ENCODE measurements at regions not wholly inside any gene's neighbourhood (a gene's known extent, or its start where the extent isn't known, plus 50 kb on each side); places are given as distances from the start of the nearest gene placed in this dataset.
"Not testable (repeated sequence)": the region's sequence is repeated elsewhere in the genome, so short reads cannot be mapped to it uniquely, and the experiment has no call there.

GRCh38 chr12:118528625-118529024 is 152.3 kb downstream of the SUDS3 start:
- no peak overlapping the region for H3K27ac ChIP-seq (ENCODE audit: low read depth, low read length)
- H3K27me3 ChIP-seq (ENCODE audit: control insufficient read depth in 5 of 5, insufficient read depth in 4 of 5, low read length in 5 of 5) = no peaks in the 10 kb centered on the region
- H3K9me3 ChIP-seq (ENCODE audit: control insufficient read depth in 5 of 5, low read length in 5 of 5) = no peaks in the 10 kb centered on the region
- no peak overlapping the region for H3K9ac ChIP-seq (ENCODE audit: low read length in 5 of 5)
- H3K4me3 ChIP-seq (ENCODE audit: low read depth in 1 of 5, low read length in 5 of 5) = no peak overlapping the region
- peaks cover 0 to 7% (median 0%) of the 10 kb centered on the region in 5 donors for H3K4me1 ChIP-seq (ENCODE audit: control insufficient read depth in 5 of 5, insufficient read depth in 5 of 5, low read length in 5 of 5)
- H3K36me3 ChIP-seq (ENCODE audit: control insufficient read depth in 5 of 5, insufficient read depth in 5 of 5, low read length in 5 of 5) = no peaks in the 10 kb centered on the region

GRCh38 chr12:118534003-118534402 is 157.6 kb downstream of the SUDS3 start:
- no peaks in the 10 kb centered on the region for H3K9me3 ChIP-seq (ENCODE audit: control insufficient read depth in 5 of 5, low read length in 5 of 5)
- peaks cover 0 to 4% (median 2%) of the 10 kb centered on the region in 5 donors for H3K27me3 ChIP-seq (ENCODE audit: control insufficient read depth in 5 of 5, insufficient read depth in 4 of 5, low read length in 5 of 5)
- no peaks in the 10 kb centered on the region for H3K36me3 ChIP-seq (ENCODE audit: control insufficient read depth in 5 of 5, insufficient read depth in 5 of 5, low read length in 5 of 5)
- no peak overlapping the region for H3K27ac ChIP-seq (ENCODE audit: low read depth, low read length)
- no peak overlapping the region for H3K4me3 ChIP-seq (ENCODE audit: low read depth in 1 of 5, low read length in 5 of 5)
- H3K9ac ChIP-seq (ENCODE audit: low read length in 5 of 5) = no peak overlapping the region
- no peaks in the 10 kb centered on the region for H3K4me1 ChIP-seq (ENCODE audit: control insufficient read depth in 5 of 5, insufficient read depth in 5 of 5, low read length in 5 of 5)

- Histone ChIP-seq H3K4me1 (ENCODE audit: control insufficient read depth in 5 of 5, insufficient read depth in 5 of 5, low read length in 5 of 5) (no peaks in the 10 kb centered on the region), H3K4me3 (ENCODE audit: low read depth in 1 of 5, low read length in 5 of 5) (no peak overlapping the region), H3K36me3 (ENCODE audit: control insufficient read depth in 5 of 5, insufficient read depth in 5 of 5, low read length in 5 of 5) (no peaks in the 10 kb centered on the region), H3K9ac (ENCODE audit: low read length in 5 of 5) (no peak overlapping the region), H3K9me3 (ENCODE audit: control insufficient read depth in 5 of 5, low read length in 5 of 5) (no peaks in the 10 kb centered on the region), H3K27ac (ENCODE audit: low read depth, low read length) (no peak overlapping the region), H3K27me3 (ENCODE audit: control insufficient read depth in 5 of 5, insufficient read depth in 4 of 5, low read length in 5 of 5) (peaks cover 0 to 11% (median 3%) of the 10 kb centered on the region in 5 donors)
Observed at GRCh38 chr12:118536306-118536906, 160.1 kb downstream of the SUDS3 start.

GRCh38 chr12:118537481-118537917 is 161.1 kb downstream of the SUDS3 start:
- no peaks in the 10 kb centered on the region for H3K36me3 ChIP-seq (ENCODE audit: control insufficient read depth in 5 of 5, insufficient read depth in 5 of 5, low read length in 5 of 5)
- no peak overlapping the region for H3K4me3 ChIP-seq (ENCODE audit: low read depth in 1 of 5, low read length in 5 of 5)
- H3K4me1 ChIP-seq (ENCODE audit: control insufficient read depth in 5 of 5, insufficient read depth in 5 of 5, low read length in 5 of 5) = no peaks in the 10 kb centered on the region
- no peak overlapping the region for H3K27ac ChIP-seq (ENCODE audit: low read depth, low read length)
- H3K9me3 ChIP-seq (ENCODE audit: control insufficient read depth in 5 of 5, low read length in 5 of 5) = no peaks in the 10 kb centered on the region
- peaks cover 0 to 11% (median 3%) of the 10 kb centered on the region in 5 donors for H3K27me3 ChIP-seq (ENCODE audit: control insufficient read depth in 5 of 5, insufficient read depth in 4 of 5, low read length in 5 of 5)
- H3K9ac ChIP-seq (ENCODE audit: low read length in 5 of 5) = no peak overlapping the region

- no peaks in the 10 kb centered on the region for H3K4me1 ChIP-seq (ENCODE audit: control insufficient read depth in 5 of 5, insufficient read depth in 5 of 5, low read length in 5 of 5)
- H3K27me3 ChIP-seq (ENCODE audit: control insufficient read depth in 5 of 5, insufficient read depth in 4 of 5, low read length in 5 of 5) = peaks cover 0 to 11% (median 0%) of the 10 kb centered on the region in 5 donors
- H3K9ac ChIP-seq (ENCODE audit: low read length in 5 of 5) = no peak overlapping the region
- H3K36me3 ChIP-seq (ENCODE audit: control insufficient read depth in 5 of 5, insufficient read depth in 5 of 5, low read length in 5 of 5) = no peaks in the 10 kb centered on the region
- H3K4me3 ChIP-seq (ENCODE audit: low read depth in 1 of 5, low read length in 5 of 5) = no peak overlapping the region
- no peak overlapping the region for H3K27ac ChIP-seq (ENCODE audit: low read depth, low read length)
- no peaks in the 10 kb centered on the region for H3K9me3 ChIP-seq (ENCODE audit: control insufficient read depth in 5 of 5, low read length in 5 of 5)
Observed at GRCh38 chr12:118541071-118541470, 164.7 kb downstream of the SUDS3 start.

GRCh38 chr12:118541934-118542333 is 165.6 kb downstream of the SUDS3 start:
- Histone ChIP-seq H3K9me3 (ENCODE audit: control insufficient read depth in 5 of 5, low read length in 5 of 5) (no peaks in the 10 kb centered on the region), H3K27ac (ENCODE audit: low read depth, low read length) (no peak overlapping the region), H3K36me3 (ENCODE audit: control insufficient read depth in 5 of 5, insufficient read depth in 5 of 5, low read length in 5 of 5) (no peaks in the 10 kb centered on the region), H3K9ac (ENCODE audit: low read length in 5 of 5) (no peak overlapping the region), H3K4me1 (ENCODE audit: control insufficient read depth in 5 of 5, insufficient read depth in 5 of 5, low read length in 5 of 5) (no peaks in the 10 kb centered on the region), H3K27me3 (ENCODE audit: control insufficient read depth in 5 of 5, insufficient read depth in 4 of 5, low read length in 5 of 5) (peaks cover 0 to 11% (median 0%) of the 10 kb centered on the region in 5 donors), H3K4me3 (ENCODE audit: low read depth in 1 of 5, low read length in 5 of 5) (no peak overlapping the region)

GRCh38 chr12:118543651-118544050 is 167.3 kb downstream of the SUDS3 start:
- Histone ChIP-seq H3K9me3 (ENCODE audit: control insufficient read depth in 5 of 5, low read length in 5 of 5) (peaks cover 0 to 10% (median 5%) of the 10 kb centered on the region in 5 donors), H3K27ac (ENCODE audit: low read depth, low read length) (no peak overlapping the region), H3K4me3 (ENCODE audit: low read depth in 1 of 5, low read length in 5 of 5) (no peak overlapping the region), H3K9ac (ENCODE audit: low read length in 5 of 5) (no peak overlapping the region), H3K27me3 (ENCODE audit: control insufficient read depth in 5 of 5, insufficient read depth in 4 of 5, low read length in 5 of 5) (peaks cover 0 to 8% (median 0%) of the 10 kb centered on the region in 5 donors), H3K4me1 (ENCODE audit: control insufficient read depth in 5 of 5, insufficient read depth in 5 of 5, low read length in 5 of 5) (no peaks in the 10 kb centered on the region), H3K36me3 (ENCODE audit: control insufficient read depth in 5 of 5, insufficient read depth in 5 of 5, low read length in 5 of 5) (no peaks in the 10 kb centered on the region)

- H3K4me1 ChIP-seq (ENCODE audit: control insufficient read depth in 5 of 5, insufficient read depth in 5 of 5, low read length in 5 of 5) = no peaks in the 10 kb centered on the region
- H3K36me3 ChIP-seq (ENCODE audit: control insufficient read depth in 5 of 5, insufficient read depth in 5 of 5, low read length in 5 of 5) = no peaks in the 10 kb centered on the region
- H3K27ac ChIP-seq (ENCODE audit: low read depth, low read length) = no peak overlapping the region
- peaks cover 0 to 5% (median 0%) of the 10 kb centered on the region in 5 donors for H3K27me3 ChIP-seq (ENCODE audit: control insufficient read depth in 5 of 5, insufficient read depth in 4 of 5, low read length in 5 of 5)
- no peak overlapping the region for H3K9ac ChIP-seq (ENCODE audit: low read length in 5 of 5)
- no peak overlapping the region for H3K4me3 ChIP-seq (ENCODE audit: low read depth in 1 of 5, low read length in 5 of 5)
- peaks cover 0 to 11% (median 5%) of the 10 kb centered on the region in 5 donors for H3K9me3 ChIP-seq (ENCODE audit: control insufficient read depth in 5 of 5, low read length in 5 of 5)
Observed at GRCh38 chr12:118544569-118544968, 168.2 kb downstream of the SUDS3 start.

- not testable (repeated sequence) for H3K27me3 ChIP-seq (ENCODE audit: control insufficient read depth in 5 of 5, insufficient read depth in 4 of 5, low read length in 5 of 5); H3K4me3 ChIP-seq (ENCODE audit: low read depth in 1 of 5, low read length in 5 of 5); H3K9ac ChIP-seq (ENCODE audit: low read length in 5 of 5); H3K36me3 ChIP-seq (ENCODE audit: control insufficient read depth in 5 of 5, insufficient read depth in 5 of 5, low read length in 5 of 5); H3K4me1 ChIP-seq (ENCODE audit: control insufficient read depth in 5 of 5, insufficient read depth in 5 of 5, low read length in 5 of 5); H3K27ac ChIP-seq (ENCODE audit: low read depth, low read length)
- H3K9me3 ChIP-seq (ENCODE audit: control insufficient read depth in 5 of 5, low read length in 5 of 5) = peaks cover 3 to 14% (median 5%) of the 10 kb centered on the region in 5 donors
Observed at GRCh38 chr12:118547606-118548005, 171.3 kb downstream of the SUDS3 start.

GRCh38 chr12:118548887-118549509 is 172.6 kb downstream of the SUDS3 start:
- Histone ChIP-seq H3K4me1 (ENCODE audit: control insufficient read depth in 5 of 5, insufficient read depth in 5 of 5, low read length in 5 of 5) (no peaks in the 10 kb centered on the region), H3K9ac (ENCODE audit: low read length in 5 of 5) (no peak overlapping the region), H3K27ac (ENCODE audit: low read depth, low read length) (no peak overlapping the region), H3K27me3 (ENCODE audit: control insufficient read depth in 5 of 5, insufficient read depth in 4 of 5, low read length in 5 of 5) (no peaks in the 10 kb centered on the region), H3K9me3 (ENCODE audit: control insufficient read depth in 5 of 5, low read length in 5 of 5) (peaks cover 3 to 18% (median 5%) of the 10 kb centered on the region in 5 donors), H3K4me3 (ENCODE audit: low read depth in 1 of 5, low read length in 5 of 5) (no peak overlapping the region), H3K36me3 (ENCODE audit: control insufficient read depth in 5 of 5, insufficient read depth in 5 of 5, low read length in 5 of 5) (no peaks in the 10 kb centered on the region)
